SK-N-SH (cell line): ENCODE measurements at regions not wholly inside any gene's neighbourhood (a gene's known extent, or its start where the extent isn't known, plus 50 kb on each side); places are given as distances from the start of the nearest gene placed in this dataset.

Source experiments
- CTCF ChIA-PET: fragments of 300-600, 350-600 bp; formaldehyde crosslinking; extraction: SDS; loops from one replicate; lab custom pipeline; 2021; lab: Yijun Ruan, JAX
- POLR2A ChIA-PET: fragments of 350-600 bp; sonication (Branson Sonifier 250); formaldehyde crosslinking; extraction: SDS; loops from one replicate; lab custom pipeline; 2020; ENCODE audit warnings: antibody characterized with exemption, inconsistent platforms; lab: Yijun Ruan, JAX
- DNase-seq: peaks from one replicate; pipeline ENCODE4 v3.0.0; 2012
- H2AFZ ChIP-seq: fragments of 200-600 bp; sonication (generic); 2 replicates; pipeline ENCODE4 v1.8.1; 2016; ENCODE audit warnings: antibody characterized with exemption, mild to moderate bottlenecking, low read depth
- H3F3A ChIP-seq: fragments of 200-600 bp; sonication (generic); replicated peaks from 2 replicates; pipeline ENCODE3; 2016; ENCODE audit warnings: antibody characterized with exemption, mild to moderate bottlenecking; ENCODE audit not compliant: insufficient read depth
- H3K27ac ChIP-seq, 2 experiments: fragments of 200-500 bp in 1 of 2; fragments of 200-600 bp in 1 of 2; sonication (Bioruptor generic) in 1 of 2; sonication (generic), shearing (Covaris generic) in 1 of 2; 2 replicates each; pipeline versions ENCODE4 v1.5.1 to v1.6.1; 2014 to 2016; ENCODE audit warnings: low read depth in 2 of 2, inconsistent platforms in 1 of 2, low read length in 1 of 2, mild to moderate bottlenecking in 1 of 2, mixed read lengths in 1 of 2
- H3K27me3 ChIP-seq: fragments of 200-600 bp; sonication (generic), shearing (Covaris generic); 2 replicates; pipeline ENCODE4 v1.6.1; 2016; ENCODE audit warnings: mixed run types; ENCODE audit not compliant: insufficient read depth
- H3K36me3 ChIP-seq, 2 experiments: fragments of 200-500 bp in 1 of 2; fragments of 200-600 bp in 1 of 2; sonication (Bioruptor generic) in 1 of 2; sonication (generic) in 1 of 2; replicated peaks in 1 of 2; 2 replicates each; pipeline versions ENCODE3 to v1.5.1; 2014 to 2016; ENCODE audit warnings: low read length in 1 of 2, mild to moderate bottlenecking in 1 of 2; ENCODE audit not compliant: insufficient read depth in 2 of 2, control insufficient read depth in 1 of 2
- H3K4me1 ChIP-seq, 2 experiments: fragments of 200-500 bp in 1 of 2; fragments of 200-600 bp in 1 of 2; sonication (Bioruptor generic) in 1 of 2; sonication (generic), shearing (Covaris generic) in 1 of 2; 2 replicates each; pipeline versions ENCODE4 v1.5.1 to v1.6.1; 2014 to 2016; ENCODE audit warnings: low read depth in 1 of 2, low read length in 1 of 2, mixed run types in 1 of 2; ENCODE audit not compliant: insufficient read depth in 2 of 2, control insufficient read depth in 1 of 2
- H3K4me2 ChIP-seq: fragments of 200-600 bp; sonication (generic), shearing (Covaris generic); 2 replicates; pipeline ENCODE4 v1.6.1; 2017; ENCODE audit warnings: mixed run types
- H3K4me3 ChIP-seq, 2 experiments: fragments of 200-500 bp in 1 of 2; fragments of 200-600 bp in 1 of 2; sonication (Bioruptor generic) in 1 of 2; sonication (generic), shearing (Covaris generic) in 1 of 2; 2 replicates each; pipeline versions ENCODE4 v1.5.1 to v1.8.1; 2014 to 2016; ENCODE audit warnings: low read depth in 2 of 2, inconsistent platforms in 1 of 2, low read length in 1 of 2, mild to moderate bottlenecking in 1 of 2, mixed read lengths in 1 of 2, moderate library complexity in 1 of 2
- H3K79me2 ChIP-seq: fragments of 200-600 bp; sonication (generic); 2 replicates; pipeline ENCODE4 v1.8.1; 2017; ENCODE audit warnings: mild to moderate bottlenecking; ENCODE audit not compliant: insufficient read depth
- H3K9ac ChIP-seq: fragments of 200-600 bp; sonication (generic); 2 replicates; pipeline ENCODE4 v1.6.1; 2017; ENCODE audit warnings: mixed run types
- H3K9me2 ChIP-seq: fragments of 200-600 bp; sonication (generic); 2 replicates; pipeline ENCODE4 v1.6.1; 2017; ENCODE audit warnings: mixed run types
- H3K9me3 ChIP-seq: fragments of 200-600 bp; sonication (generic); 2 replicates; pipeline ENCODE4 v1.6.1; 2017; ENCODE audit warnings: mixed run types, mild to moderate bottlenecking, moderate library complexity
- H4K20me1 ChIP-seq: fragments of 200-600 bp; sonication (generic); 2 replicates; pipeline ENCODE4 v1.6.1; 2017; ENCODE audit warnings: mild to moderate bottlenecking, mixed run types; ENCODE audit not compliant: insufficient read depth
- CHD2 ChIP-seq: fragments of 150-350 bp; IDR thresholded peaks from 2 replicates; pipeline ENCODE4 v1.6.1; 2018; ENCODE audit warnings: low read length; ENCODE audit not compliant: partially characterized antibody
- CTCF ChIP-seq: fragments of 200-600 bp; sonication (generic); IDR thresholded peaks from 2 replicates; pipeline ENCODE4 v1.6.1; 2017; ENCODE audit warnings: antibody characterized with exemption, mild to moderate bottlenecking, moderate library complexity
- ELF1 ChIP-seq: IDR thresholded peaks from 2 replicates; pipeline ENCODE4 v1.4.0; 2012
- EP300 ChIP-seq, 2 experiments: IDR thresholded peaks; 2 replicates each; pipeline versions ENCODE4 v1.4.0 to v1.6.1; 2012; ENCODE audit warnings: borderline replicate concordance in 1 of 2, low read depth in 1 of 2, low read length in 1 of 2
- EZH2phosphoT487 ChIP-seq: fragments of 200-600 bp; sonication (generic); IDR thresholded peaks from 2 replicates; pipeline ENCODE4 v1.6.1; 2017; ENCODE audit warnings: low read depth, mixed run types, mild to moderate bottlenecking, antibody characterized with exemption, moderate library complexity, borderline replicate concordance
- FOSL2 ChIP-seq: IDR thresholded peaks from 2 replicates; pipeline ENCODE4 v1.4.0; 2012; ENCODE audit warnings: low read depth, mild to moderate bottlenecking, moderate library complexity, borderline replicate concordance
- FOXJ3 ChIP-seq: sonication (generic); formaldehyde crosslinking; IDR thresholded peaks from 2 replicates; pipeline ENCODE4 v1.5.1; 2020; ENCODE audit warnings: mild to moderate bottlenecking, missing genetic modification reagents
- GABPA ChIP-seq: IDR thresholded peaks from 2 replicates; pipeline ENCODE4 v1.4.0; 2012; ENCODE audit warnings: low read depth, mild to moderate bottlenecking
- MXI1 ChIP-seq: IDR thresholded peaks from 2 replicates; pipeline ENCODE4 v1.6.1; 2012; ENCODE audit warnings: mild to moderate bottlenecking, low read depth, low read length, improper control_type of control experiment
- NRF1 ChIP-seq: IDR thresholded peaks from 2 replicates; pipeline ENCODE4 v1.6.1; 2012; ENCODE audit warnings: low read depth, mild to moderate bottlenecking, low read length
- POLR2AphosphoS5 ChIP-seq: IDR thresholded peaks from 2 replicates; pipeline ENCODE4 v1.6.1; 2012; ENCODE audit warnings: low read depth, low read length
- RAD21 ChIP-seq: IDR thresholded peaks from 2 replicates; pipeline ENCODE4 v1.6.1; 2012; ENCODE audit warnings: mild to moderate bottlenecking, low read length
- RCOR1 ChIP-seq: fragments of 150-350 bp; IDR thresholded peaks from 2 replicates; pipeline ENCODE4 v1.6.1; 2017; ENCODE audit warnings: antibody characterized with exemption, low read length
- REST ChIP-seq: IDR thresholded peaks from 2 replicates; pipeline ENCODE4 v1.6.1; 2012; ENCODE audit warnings: mild to moderate bottlenecking, low read depth, low read length, moderate library complexity
- RFX5 ChIP-seq: IDR thresholded peaks from 2 replicates; pipeline ENCODE4 v1.6.1; 2012; ENCODE audit warnings: mild to moderate bottlenecking, improper control_type of control experiment, low read length
- SIN3A ChIP-seq: IDR thresholded peaks from 2 replicates; pipeline ENCODE4 v1.6.1; 2012; ENCODE audit warnings: low read depth, mild to moderate bottlenecking, low read length, moderate library complexity, borderline replicate concordance
- SMC3 ChIP-seq: IDR thresholded peaks from 2 replicates; pipeline ENCODE4 v1.6.1; 2012; ENCODE audit warnings: low read depth, low read length, improper control_type of control experiment
- TAF1 ChIP-seq: IDR thresholded peaks from 2 replicates; pipeline ENCODE4 v1.6.1; 2012; ENCODE audit warnings: low read depth, mild to moderate bottlenecking, low read length, moderate library complexity, borderline replicate concordance
- TCF12 ChIP-seq: IDR thresholded peaks from 2 replicates; pipeline ENCODE4 v1.4.0; 2012
- TEAD4 ChIP-seq: IDR thresholded peaks from 2 replicates; pipeline ENCODE4 v1.4.0; 2012; ENCODE audit warnings: mild to moderate bottlenecking, borderline replicate concordance; ENCODE audit not compliant: insufficient read depth
- USF1 ChIP-seq: IDR thresholded peaks from 2 replicates; pipeline ENCODE4 v1.4.0; 2012; ENCODE audit warnings: low read depth, borderline replicate concordance
- USF2 ChIP-seq: fragments of 150-350 bp; IDR thresholded peaks from 2 replicates; pipeline ENCODE4 v1.6.1; 2017; ENCODE audit warnings: antibody characterized with exemption, low read length, low read depth, borderline replicate concordance
- YY1 ChIP-seq: IDR thresholded peaks from 2 replicates; pipeline ENCODE4 v1.4.0; 2012; ENCODE audit warnings: low read depth, mild to moderate bottlenecking
- ZBTB33 ChIP-seq: IDR thresholded peaks from 2 replicates; pipeline ENCODE4 v1.4.0; 2012; ENCODE audit warnings: low read depth, borderline replicate concordance
- WGBS: methylation state at CpG from one replicate; pipeline ENCODE4 v1.1.6; 2017; ENCODE audit warnings: low lambda C conversion rate; 5-methylcytosine and 5-hydroxymethylcytosine counted together

GRCh38 chr5:108642170-108642906, 105.4 kb upstream of the FER start:
- H3K9me2 ChIP-seq: no peaks in the 10 kb centered on the region
- H3K79me2 ChIP-seq: no peaks in the 10 kb centered on the region
- DNase-seq: peak; percentile 68
- no peaks in the 10 kb centered on the region for H3K36me3 ChIP-seq
- H3K4me3 ChIP-seq: peak overlapping the region; percentile 27 to 52; a peak in 3 of 4 replicates
- peaks cover 0 to 14% of the 10 kb centered on the region in 2 experiments; a peak in 3 of 4 replicates for H3K4me1 ChIP-seq
- peak overlapping the region; percentile 87 for H2AFZ ChIP-seq
- H3F3A ChIP-seq: no peaks in the 10 kb centered on the region
- WGBS: 8% methylated on average over 4 of the region's 4 CpGs
- H3K9me3 ChIP-seq: no peaks in the 10 kb centered on the region
- no peaks in the 10 kb centered on the region for H3K27me3 ChIP-seq
- ChIA-PET POLR2A (interaction anchor here (1.2 kb wide), 1 partner anchor 1047 kb away, joined by 3 read pairs; no protein-coding TSS in a partner anchor), CTCF (interaction anchor here (0.5 to 2.3 kb wide), 53 partner anchors 8 to 1997 kb away, joined by 3 to 18 read pairs (median 3); no protein-coding TSS in a partner anchor)
- H3K27ac ChIP-seq: no peak overlapping the region
- H3K4me2 ChIP-seq: peak overlapping the region; percentile 68
- 0 out of 2 replicates have a peak overlapping the region, but pooled peaks have one; percentile 2 for H3K9ac ChIP-seq
- H4K20me1 ChIP-seq: no peaks in the 10 kb centered on the region
- TF ChIP-seq YY1 (no peak), EZH2phosphoT487 (no peak), GABPA (no peak), RFX5 (peak; percentile 49; the same call in 1 of the 2 replicates), TEAD4 (no peak), USF1 (no peak), NRF1 (no peak), TCF12 (no peak), SMC3 (peak; percentile 75), EP300 (IDR thresholded peaks at IDR 0.05; ENCODE audit: borderline replicate concordance in 1 of 2, low read depth in 1 of 2, low read length in 1 of 2) (no peak), SIN3A (peak; percentile 25; the same call in 1 of the 2 replicates), REST (no peak), RCOR1 (no peak), POLR2AphosphoS5 (no peak), FOXJ3 (CRISPR knock-in tag) (no peak), ZBTB33 (no peak), USF2 (no peak), TAF1 (no peak), FOSL2 (no peak), ELF1 (no peak), MXI1 (0 out of 2 replicates have a peak, but pooled peaks have one; percentile 37), RAD21 (peak; percentile 92), CTCF (peak; percentile 90), CHD2 (peak; percentile 15)
